ENCODE measurements at regions not wholly inside any gene's neighbourhood (a gene's known extent, or its start where the extent isn't known, plus 50 kb on each side); places are given as distances from the start of the nearest gene placed in this dataset.
"Not testable (repeated sequence)": the region's sequence is repeated elsewhere in the genome, so short reads cannot be mapped to it uniquely, and the experiment has no call there.

DNA sequence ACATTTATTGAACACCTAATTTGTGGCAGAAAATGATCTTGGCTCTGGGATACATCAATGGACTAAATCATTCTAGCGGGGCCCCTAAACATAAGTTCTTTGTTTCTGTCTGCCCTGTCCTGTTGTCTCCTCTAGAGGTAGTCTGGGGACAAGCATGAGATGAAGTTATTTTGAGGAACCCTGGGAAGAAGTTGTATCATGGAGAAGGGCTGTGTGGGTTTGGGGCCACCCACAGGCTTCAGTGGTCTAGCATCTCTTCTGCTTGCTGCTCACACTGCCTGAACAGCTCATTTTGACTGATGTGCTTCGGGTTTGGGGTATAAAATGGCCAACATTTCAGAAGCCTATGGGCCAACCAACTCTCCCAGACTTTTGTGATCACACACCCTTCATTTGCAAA is 50.3 kb upstream of the OSBPL11 start:
- no peak for FAIRE-seq

DNA sequence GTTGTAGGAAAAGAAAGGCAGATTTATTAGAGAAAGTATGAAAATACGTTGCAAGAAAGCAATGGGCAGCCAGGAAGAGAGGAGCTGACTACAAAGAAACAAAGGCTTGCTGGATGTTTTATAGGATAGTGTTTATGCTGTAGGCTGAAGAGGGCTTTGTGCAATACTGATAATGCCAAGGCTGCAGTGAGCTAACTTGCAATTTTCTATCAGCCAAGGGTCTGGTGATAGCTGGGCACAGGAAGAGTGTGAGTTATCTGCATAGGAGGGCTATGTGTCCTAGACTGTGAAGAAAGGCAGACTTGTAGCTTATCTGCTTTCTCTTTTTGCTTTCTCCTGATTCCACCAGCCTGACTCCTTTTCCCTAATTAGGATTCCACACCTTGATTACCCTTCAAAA is 51.3 kb upstream of the OSBPL11 start:
- FAIRE-seq: no peak

DNA sequence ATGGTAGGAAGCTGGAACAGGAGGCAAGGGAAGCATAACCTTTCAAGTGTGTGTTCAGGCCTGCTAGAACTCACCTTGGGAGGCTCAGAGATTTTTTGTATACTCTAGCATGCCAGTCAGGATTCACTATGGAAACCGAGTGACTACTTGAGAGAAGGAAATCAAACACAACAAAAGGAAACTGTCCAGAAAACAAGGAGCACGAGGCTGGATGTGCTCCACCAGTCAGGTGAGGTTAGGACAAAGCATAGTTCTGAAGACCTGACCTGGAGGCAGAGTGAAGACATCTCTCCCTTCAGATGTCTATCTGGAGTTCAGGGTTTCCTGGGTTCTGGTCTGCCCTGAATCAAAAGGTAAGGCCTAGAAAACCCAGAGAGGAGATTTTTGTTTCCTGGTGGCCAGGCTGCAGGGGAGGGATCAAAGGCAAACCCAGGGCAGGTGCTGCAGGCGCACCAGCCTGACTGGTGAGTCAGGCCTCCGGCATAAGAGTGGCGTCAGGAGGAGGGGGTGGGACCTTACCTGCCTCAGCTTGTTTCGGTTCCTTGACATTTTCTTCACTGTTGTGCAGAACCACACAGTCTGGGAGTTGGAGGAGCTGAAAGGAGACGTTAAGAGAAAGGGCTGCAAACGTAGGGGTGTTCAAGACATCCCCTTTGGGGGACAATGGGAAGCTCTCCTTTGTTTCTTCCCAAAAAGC is 52.2 kb upstream of the OSBPL11 start:
- FAIRE-seq: no peak

DNA sequence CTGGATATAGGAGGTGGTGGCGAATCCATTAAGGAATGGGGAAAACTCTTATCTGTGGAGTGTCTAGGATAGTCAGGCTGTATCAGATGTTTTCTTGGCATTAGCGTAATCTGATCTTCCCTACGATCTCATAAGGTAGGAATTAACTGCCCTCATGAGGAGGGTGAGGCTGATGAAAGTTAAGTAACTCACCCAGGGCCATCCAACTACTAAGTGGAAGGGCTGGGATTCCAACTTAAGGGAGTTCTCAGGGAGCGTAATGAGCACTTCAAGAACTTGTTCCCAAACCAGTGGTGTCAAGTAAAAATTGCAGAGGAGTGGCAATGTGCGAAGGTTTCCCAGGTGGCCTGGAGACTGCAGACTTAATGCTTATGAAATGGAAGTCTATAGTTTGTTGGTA is 55.9 kb upstream of the OSBPL11 start:
- FAIRE-seq: no peak

DNA sequence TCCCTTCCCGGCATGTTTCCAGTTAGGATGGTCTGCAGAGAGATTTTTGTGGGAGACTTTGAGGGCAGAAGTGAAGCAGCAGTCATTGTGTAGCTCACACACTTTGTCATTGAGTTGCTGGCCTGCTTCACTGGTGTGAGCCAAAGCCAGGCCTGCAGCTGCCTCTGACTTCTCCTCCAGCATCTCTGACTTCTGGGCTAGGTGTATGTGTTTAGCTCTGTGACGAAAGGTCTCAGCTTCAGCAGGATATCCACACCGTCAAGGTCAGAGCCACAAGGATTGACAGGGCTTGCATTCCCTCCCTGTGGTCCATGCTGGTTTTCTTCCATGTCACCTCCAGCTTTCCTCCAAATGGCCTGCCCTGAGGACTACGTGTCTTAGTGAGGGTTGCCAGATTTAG is 57.1 kb upstream of the OSBPL11 start:
- no peak for FAIRE-seq

DNA sequence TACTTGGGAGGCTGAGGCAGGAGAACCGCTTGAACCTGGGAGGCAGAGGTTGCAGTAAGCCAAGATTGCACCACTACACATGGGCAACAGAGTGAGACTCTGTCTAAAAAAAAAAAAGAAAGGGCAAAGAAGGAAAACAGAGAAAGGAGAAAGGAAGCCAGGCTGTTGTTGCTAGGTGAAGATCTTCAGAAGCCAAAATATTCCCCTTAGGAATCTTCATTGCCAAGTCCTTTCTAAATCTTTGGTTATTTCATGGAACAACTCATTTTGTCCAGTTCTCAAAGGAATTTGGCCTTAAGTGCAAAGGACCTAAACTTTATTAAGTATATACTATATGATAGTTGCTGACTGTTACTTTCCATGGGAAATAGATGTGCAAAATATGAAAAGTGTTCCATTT is 59.2 kb upstream of the OSBPL11 start:
- no peak for FAIRE-seq

DNA sequence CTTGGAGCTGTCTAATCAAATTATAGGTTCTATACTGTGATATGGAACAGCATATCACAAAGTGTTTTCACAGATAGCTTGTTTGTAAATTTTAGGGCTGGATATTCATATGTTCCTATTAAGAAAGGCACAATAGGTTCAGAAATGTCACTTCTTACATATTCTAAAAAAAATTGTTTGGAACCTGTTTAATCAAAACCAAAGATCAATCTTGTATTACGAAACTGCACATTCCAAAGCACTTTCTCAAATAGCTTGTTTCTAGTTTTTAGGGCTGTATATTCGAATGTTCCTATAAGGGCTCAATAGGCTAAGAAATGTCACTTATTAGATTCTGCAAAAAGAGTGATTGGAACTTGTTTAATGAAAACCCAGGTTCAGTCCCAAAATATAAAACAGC is 67.4 kb upstream of the OSBPL11 start:
- no peak for FAIRE-seq

DNA sequence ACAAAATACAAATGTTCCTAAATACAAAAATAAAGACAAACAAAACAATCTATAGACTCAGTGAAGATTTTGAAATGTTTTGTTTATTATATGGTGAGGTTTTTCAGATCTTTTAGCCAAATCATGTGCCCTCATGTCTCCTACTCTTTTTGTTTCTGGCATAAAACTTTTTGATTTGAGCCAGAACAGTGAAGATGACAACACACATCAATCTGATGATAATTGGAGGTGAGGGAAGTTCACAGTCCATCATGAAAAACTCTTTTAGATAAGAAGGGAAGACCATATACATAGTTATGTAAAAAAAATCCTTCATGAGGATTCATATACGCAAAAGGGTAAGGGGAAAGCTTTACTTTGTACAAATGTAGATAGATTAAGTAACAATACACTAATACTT is 75.1 kb upstream of the OSBPL11 start:
- FAIRE-seq: no peak

DNA sequence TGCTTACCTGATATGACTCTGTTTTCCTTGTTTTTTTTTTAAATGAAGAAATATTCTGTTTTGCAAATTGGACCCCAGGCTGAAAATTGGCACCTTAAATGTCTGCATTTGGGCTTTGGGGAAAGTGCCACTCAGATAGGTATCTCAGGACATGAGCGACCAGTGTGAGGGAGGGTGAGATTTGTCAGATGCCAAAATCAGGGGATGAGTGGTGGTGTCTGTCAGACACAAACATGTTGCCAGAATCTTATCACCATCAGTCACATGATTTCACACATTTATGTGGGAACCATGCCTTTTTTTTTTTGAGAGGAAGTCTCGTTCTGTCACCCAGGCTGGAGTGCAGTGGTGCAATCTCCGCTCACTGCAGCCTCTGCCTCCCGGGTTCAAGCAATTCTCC is 75.6 kb upstream of the OSBPL11 start:
- FAIRE-seq: no peak

DNA sequence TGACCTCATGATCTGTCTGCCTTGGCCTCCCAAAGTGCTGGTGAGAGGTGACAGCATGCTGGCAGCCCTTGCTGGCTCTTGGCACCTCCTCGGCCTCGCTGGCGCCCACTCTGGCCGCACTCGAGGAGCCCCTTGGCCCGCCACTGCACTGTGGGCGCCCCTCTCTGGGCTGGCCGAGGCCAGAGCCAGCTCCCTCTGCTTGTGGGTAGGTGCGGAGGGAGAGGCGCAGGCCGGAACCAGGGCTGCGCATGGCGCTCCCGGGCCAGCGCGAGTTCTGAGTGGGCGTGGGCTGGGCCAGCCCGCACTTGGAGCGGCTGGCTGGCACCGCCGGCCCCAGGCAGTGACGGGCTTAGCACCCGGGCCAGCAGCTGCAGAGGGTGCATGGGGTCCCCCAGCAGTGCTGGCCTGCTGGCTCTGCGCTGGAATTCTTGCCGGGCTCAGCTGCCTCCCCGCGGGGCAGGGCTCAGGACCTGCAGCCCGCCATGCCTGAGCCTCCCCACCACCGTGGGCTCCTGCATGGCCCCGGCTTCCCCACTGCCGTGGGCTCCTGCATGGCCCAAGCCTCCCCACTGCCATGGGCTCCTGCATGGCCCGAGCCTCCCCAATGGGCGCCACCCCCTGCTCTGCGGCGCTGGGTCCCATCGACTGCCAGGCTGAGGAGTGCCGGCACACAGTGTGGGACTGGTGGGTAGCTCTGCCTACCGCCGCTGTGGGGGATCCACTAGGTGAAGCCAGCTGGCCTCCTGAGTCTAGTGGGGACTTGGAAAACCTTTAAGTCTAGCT is 76.4 kb upstream of the OSBPL11 start:
- FAIRE-seq: no peak

DNA sequence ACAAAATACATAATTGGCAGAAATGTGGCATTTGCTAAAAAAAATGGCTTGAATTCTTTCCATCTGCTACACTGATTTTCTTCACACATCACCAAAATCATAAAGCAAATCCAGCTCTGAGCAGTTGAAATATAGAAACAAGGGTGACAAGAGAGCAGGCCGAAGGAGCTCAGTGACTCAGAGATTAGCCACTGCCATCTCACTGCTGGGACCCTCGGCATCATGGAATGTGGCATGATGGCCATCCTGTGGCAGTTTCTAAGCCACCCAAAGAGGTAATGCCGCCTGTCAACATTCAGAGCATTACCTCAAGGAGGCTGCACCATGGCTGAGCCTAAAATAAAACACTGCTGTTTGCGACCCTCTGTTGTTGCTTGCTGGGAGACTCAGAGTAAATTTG is 80.5 kb upstream of the OSBPL11 start:
- FAIRE-seq: no peak

DNA sequence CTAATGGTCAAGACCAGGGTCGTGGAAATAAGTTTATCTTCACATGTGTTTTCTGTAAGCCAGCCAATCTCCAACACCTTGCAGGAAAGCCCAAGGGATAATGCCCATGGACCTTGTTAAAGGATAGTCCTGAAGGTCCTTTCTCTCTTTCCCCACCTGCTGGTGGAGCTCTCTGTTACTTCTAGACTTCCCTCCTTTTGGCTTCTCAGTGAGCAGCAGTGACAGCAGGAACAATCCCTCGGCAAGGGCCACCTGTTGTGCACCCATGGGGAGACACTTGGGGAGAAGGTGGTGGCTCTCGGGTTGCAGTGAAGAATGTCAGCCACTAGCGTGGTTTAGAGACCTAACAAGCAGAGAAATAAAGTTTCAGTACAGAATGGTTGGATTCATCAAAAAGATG is 84.0 kb upstream of the OSBPL11 start:
- FAIRE-seq: no peak

DNA sequence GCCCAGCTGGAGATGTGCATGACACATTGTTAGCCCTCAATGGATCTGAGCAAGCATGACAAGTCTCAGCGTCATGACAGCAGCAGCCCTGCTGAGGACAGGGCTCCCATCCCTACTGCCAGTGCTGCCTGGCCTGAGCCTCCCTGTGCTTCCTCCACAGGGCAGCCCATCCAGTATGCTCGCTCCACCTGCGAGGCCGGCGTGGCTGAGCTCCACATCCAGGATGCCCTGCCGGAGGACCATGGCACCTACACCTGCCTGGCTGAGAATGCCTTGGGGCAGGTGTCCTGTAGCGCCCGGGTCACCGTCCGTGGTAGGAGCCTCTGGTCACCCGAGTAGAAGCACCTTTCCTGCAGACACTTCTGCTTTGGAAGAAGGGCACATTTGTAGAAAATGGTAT is 85.8 kb upstream of the OSBPL11 start:
- FAIRE-seq: no peak

DNA sequence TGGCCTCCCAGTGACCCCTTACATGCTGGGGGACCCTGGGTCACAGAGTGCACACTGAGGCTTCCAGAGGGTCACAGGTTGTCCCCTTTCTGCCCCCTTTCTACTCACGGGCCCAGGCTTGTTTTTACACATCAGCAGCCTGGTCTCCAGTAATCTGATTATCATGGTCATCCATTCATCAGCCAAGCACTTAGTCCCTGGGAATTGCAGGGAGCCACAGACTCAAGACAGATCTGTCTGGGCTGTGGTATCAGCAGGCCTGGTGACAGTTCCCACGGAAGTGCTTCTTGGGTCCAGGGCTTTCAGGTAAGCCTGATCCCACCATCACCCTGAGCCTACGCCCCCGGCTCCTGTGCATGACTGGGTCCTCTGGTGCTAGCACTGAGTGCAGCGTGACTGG is 86.6 kb upstream of the OSBPL11 start:
- FAIRE-seq: not testable (repeated sequence)

DNA sequence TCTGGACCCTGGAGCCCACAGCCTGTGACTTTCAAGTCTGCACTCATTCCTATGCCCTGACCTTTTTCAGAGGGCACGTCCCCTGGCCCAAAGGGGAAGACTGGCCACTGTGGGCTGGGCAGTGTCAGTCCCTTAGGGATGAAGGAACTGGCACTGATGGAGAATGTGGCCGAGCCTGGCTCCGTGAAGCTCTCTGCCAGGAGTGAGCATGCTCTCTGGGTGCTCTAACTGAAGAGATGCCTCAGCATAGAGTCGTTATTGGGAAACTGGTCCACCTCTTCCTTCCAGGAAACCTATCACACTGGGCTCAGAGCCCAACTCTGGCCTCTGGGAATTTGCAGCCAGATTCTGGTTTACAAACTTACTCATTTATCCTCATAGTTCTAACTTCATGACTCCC is 87.3 kb upstream of the OSBPL11 start:
- FAIRE-seq: not testable (repeated sequence)

DNA sequence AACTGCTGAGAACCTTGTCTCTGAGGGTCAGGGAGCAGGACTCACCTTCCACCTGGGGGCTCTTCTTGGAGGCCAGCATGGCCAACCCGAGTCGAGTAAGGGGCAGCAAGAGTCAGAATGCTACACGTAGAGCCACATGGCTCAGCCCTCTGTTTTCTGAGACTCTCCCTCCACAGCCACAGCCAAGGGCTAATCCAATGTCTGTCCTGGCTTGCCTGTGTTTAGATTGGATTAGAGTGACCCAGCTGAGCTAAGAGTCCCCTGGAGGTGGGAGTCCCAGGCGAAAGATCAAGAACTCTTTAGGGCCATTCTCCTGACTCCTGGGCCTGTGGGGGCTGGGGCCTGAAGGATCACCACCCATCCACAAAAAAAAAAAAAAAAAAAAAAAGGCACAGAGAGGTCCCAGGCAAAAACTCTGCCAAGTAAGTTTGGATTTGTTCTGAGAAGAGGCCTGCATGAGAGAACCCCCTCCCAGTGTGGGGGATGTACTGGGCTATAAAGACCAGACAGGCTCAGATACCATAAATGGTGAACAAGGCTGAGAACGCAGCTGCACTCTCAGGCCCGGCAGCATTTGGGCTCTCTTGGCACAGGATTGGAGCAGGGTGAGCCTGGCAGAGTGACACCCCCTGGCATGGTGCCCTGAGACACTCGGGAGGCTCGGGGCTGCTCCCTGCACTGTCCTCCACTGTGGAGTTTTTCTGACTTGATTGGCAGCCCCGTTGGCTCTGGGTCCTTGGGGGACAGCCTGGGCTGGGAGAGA is 88.0 kb upstream of the OSBPL11 start:
- no peak for FAIRE-seq

DNA sequence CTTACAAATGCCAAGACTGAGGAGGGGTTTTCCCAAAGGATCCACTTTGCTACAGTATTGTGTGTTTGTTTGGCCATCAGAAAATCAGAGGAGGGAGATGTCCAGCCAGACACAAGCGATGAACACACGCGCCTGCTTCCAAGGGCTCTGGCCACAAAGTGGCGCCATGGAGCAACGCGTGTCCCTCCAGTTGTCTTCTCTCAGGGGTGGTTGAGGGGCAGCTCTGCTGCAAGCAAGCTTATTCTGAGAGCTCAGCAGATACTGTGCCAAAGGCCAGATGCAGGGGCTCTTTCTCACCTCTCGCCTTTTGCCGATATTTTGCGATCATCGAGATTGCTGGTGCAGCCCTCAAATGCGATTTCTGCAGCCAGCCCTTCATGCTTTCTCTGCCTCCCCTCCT is 88.9 kb upstream of the OSBPL11 start:
- FAIRE-seq: no peak

DNA sequence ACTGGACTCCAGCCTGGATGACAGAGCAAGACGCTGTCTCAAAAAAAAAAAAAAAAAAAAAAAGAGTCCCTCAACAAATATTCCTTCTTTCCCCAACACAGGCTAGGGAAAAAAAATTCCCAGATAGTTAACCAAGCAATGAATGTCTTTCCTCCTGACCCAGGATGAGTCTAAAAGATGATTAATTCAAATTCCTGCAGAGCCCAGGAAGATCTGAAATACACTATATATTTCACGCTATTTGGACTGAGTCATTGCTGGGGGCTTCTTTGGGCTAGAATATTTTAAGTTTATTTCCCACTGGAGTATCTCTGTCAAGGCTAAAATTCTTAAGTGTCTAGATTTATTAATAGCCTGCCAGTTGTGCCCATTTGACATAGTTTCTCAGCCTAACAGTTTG is 90.4 kb upstream of the OSBPL11 start:
- not testable (repeated sequence) for FAIRE-seq

DNA sequence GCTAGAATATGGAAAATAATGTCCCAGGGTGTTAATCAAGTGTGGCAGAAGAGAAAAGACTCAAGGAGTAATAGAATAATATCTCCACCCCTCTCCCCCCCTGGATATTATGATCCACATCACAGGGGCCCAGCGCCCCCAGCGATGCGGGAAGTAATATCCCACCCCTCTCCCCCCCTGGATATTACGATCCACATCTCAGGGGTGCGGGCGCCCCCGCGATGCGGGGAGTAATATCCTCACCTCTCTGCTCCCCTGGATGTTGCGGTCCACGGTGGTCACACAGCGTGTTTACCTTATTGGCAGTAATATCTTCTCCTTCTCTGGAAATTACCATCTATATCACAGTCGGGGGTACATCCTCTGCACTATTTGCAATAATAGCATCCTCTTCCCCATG is 97.1 kb upstream of the OSBPL11 start:
- FAIRE-seq: no peak

DNA sequence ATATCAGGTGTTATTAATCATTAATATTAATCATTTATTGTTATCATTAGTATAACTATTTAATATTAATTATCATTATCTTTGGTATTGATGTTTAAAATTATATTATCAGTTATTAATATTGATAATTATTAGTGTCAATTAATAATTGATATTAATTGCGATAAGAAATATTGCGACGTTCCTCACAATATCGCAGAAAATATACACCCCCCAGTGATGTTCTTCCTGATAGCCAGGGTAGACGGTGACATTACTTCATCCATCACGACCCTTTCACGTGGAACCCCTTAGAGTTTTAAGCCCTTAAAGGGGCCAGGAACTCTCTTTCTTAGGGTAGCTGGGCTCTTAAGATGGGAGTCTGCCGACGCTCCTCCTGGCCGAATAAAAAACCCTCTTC is 98.6 kb upstream of the OSBPL11 start:
- FAIRE-seq: peak; percentile 89

DNA sequence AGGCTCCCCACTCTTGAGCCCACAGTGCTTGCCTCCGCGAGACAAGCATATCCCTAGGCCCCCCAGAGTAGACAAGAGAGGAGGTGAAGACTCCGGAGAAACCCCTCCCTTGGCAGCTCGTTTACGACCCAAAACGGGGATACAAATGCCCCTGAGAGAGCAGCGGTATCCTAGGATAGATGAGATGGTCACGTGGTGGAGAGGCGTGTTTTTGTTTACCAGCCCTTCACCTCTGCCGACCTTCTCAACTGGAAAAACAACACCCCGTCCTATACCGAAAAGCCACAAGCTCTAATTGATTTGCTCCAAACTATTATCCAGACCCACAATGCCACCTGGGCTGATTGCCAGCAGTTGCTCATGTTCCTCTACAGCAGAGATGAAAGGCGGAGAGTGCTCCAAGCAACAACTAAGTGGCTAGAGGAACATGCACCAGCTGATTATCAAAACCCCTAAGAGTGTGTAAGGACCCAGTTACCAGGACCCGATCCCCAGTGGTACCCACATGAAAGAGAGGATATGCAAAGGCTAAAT is 99.5 kb upstream of the OSBPL11 start:
- FAIRE-seq: no peak

DNA sequence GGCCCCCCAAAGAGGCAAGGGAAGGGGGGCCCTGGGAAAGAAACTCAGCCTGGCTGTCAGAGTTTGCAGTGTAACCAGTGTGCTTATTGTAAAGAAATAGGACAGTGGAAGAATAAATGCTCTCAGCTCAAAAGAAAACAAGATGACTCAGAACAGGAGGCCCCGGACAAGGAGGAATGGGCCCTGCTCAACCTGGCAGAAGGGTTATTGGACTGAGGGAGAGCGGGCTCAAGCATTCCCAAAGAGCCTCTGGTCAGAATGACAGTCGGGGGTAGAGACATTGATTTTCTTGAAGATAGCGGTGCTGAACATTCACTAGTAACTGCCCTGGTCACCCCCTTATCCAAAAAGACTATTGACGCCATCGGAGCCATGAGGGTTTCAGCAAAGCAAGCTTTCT is 100.4 kb upstream of the OSBPL11 start:
- FAIRE-seq: no peak

DNA sequence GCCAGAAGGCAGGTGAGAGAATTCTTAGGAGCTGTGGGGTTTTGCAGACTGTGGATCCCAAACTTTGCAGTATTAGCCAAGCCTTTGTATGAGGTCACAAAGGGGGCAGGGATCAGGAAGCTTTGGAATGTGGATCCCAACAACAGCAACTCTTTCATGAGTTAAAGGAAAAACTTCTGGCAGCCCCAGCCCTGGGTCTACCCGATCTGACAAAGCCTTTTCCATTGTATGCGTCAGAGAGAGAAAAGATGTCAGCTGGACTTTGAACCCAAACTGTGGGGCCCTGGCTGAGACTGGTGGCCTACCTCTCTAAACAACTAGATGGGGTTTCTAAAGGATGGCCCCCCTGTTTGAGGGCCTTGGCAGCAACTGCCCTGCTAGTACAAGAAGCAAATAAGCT is 101.8 kb upstream of the OSBPL11 start:
- FAIRE-seq: not testable (repeated sequence)
